Uterus (tissue), 3 donors: ENCODE measurements at regions not wholly inside any gene's neighbourhood (a gene's known extent, or its start where the extent isn't known, plus 50 kb on each side); places are given as distances from the start of the nearest gene placed in this dataset.

Source experiments
- DNase-seq, 2 donors: peaks; one replicate each; pipeline ENCODE4 v3.0.0-alpha.2; 2019 to 2020
- H3K27ac ChIP-seq, 2 donors: fragments of 200-600 bp; sonication (generic); 1 replicate in 1 of 2; 2 replicates in 1 of 2; pipeline ENCODE4 v1.5.1; 2016 to 2018
- H3K27me3 ChIP-seq, 2 donors: fragments of 200-600 bp; sonication (generic); one replicate each; pipeline ENCODE4 v1.5.1; 2018 to 2019; ENCODE audit warnings: control low read depth in 1 of 2
- H3K36me3 ChIP-seq, 2 donors: fragments of 200-600 bp; sonication (generic); one replicate each; pipeline ENCODE4 v1.5.1; 2019; ENCODE audit warnings: control low read depth in 1 of 2
- H3K4me1 ChIP-seq, 2 donors: fragments of 200-600 bp; sonication (generic); one replicate each; pipeline ENCODE4 v1.5.1; 2018 to 2019; ENCODE audit warnings: control low read depth in 1 of 2
- H3K4me3 ChIP-seq, 2 donors: fragments of 200-600 bp; sonication (generic); 1 replicate in 1 of 2; 2 replicates in 1 of 2; pipeline ENCODE4 v1.5.1; 2018 to 2019; ENCODE audit warnings: mild to moderate bottlenecking in 1 of 2
- H3K9me3 ChIP-seq, 2 donors: fragments of 200-600 bp; sonication (generic); one replicate each; pipeline ENCODE4 v1.5.1; 2019; ENCODE audit warnings: control low read depth in 1 of 2
- CTCF ChIP-seq, 4 experiments: fragments of 200-600 bp in 2 of 4; fragments of 450-650 bp in 2 of 4; sonication (generic) in 2 of 4; IDR thresholded peaks; one replicate each; pipeline ENCODE4 v1.5.1; 2016 to 2019; ENCODE audit warnings: antibody characterized with exemption in 4 of 4, mild to moderate bottlenecking in 2 of 4, moderate library complexity in 1 of 4
- POLR2A ChIP-seq, 2 donors: fragments of 450-650 bp; IDR thresholded peaks; one replicate each; pipeline ENCODE4 v1.6.1; 2016; ENCODE audit warnings: antibody characterized with exemption in 2 of 2, mild to moderate bottlenecking in 1 of 2, moderate library complexity in 1 of 2
- intact Hi-C: fragments of 100-400 bp; cut with DNase I; formaldehyde crosslinking; loops from one replicate; pipeline ENCODE4 v1.15.1; 2023; ENCODE audit warnings: low total_unique reads
- donor health status: DM: yes; HTN: yes; CAD: no.

GRCh38 chr1:101136271-101136670 is 100.5 kb upstream of the S1PR1 start:
- intact Hi-C loops = no loop called here
- TF ChIP-seq POLR2A (IDR thresholded peaks at IDR 0.05) (no peak), CTCF (IDR thresholded peaks at IDR 0.05) (no peak)
- DNase-seq = no peak
- no peaks in the 10 kb centered on the region for H3K27me3 ChIP-seq
- H3K9me3 ChIP-seq = no peaks in the 10 kb centered on the region
- no peaks in the 10 kb centered on the region for H3K4me1 ChIP-seq
- H3K4me3 ChIP-seq = no peak overlapping the region
- no peaks in the 10 kb centered on the region for H3K36me3 ChIP-seq
- no peak overlapping the region for H3K27ac ChIP-seq

- DNase-seq = no peak
- no peak overlapping the region for H3K4me3 ChIP-seq
- no peaks in the 10 kb centered on the region for H3K4me1 ChIP-seq
- no peak overlapping the region for H3K27ac ChIP-seq
- intact Hi-C loops = no loop called here
- no peaks in the 10 kb centered on the region for H3K27me3 ChIP-seq
- TF ChIP-seq POLR2A (IDR thresholded peaks at IDR 0.05) (no peak), CTCF (IDR thresholded peaks at IDR 0.05) (no peak)
- H3K9me3 ChIP-seq = no peaks in the 10 kb centered on the region
- H3K36me3 ChIP-seq = no peaks in the 10 kb centered on the region
Observed at GRCh38 chr1:101135526-101135925, 101.3 kb upstream of the S1PR1 start.

GRCh38 chr1:101131239-101131843 is 105.5 kb upstream of the S1PR1 start:
- Histone ChIP-seq H3K4me3 (no peak overlapping the region), H3K27ac (no peak overlapping the region), H3K4me1 (no peaks in the 10 kb centered on the region), H3K27me3 (no peaks in the 10 kb centered on the region), H3K9me3 (no peaks in the 10 kb centered on the region), H3K36me3 (no peaks in the 10 kb centered on the region)
- intact Hi-C loops = no loop called here
- TF ChIP-seq POLR2A (IDR thresholded peaks at IDR 0.05) = no peak
- no peak for TF ChIP-seq CTCF (IDR thresholded peaks at IDR 0.05)
- DNase-seq = no peak

GRCh38 chr1:101130673-101131072 is 105.1 kb upstream of the DPH5 start:
- Histone ChIP-seq H3K9me3 (no peaks in the 10 kb centered on the region), H3K27me3 (no peaks in the 10 kb centered on the region), H3K27ac (no peak overlapping the region), H3K36me3 (no peaks in the 10 kb centered on the region), H3K4me3 (no peak overlapping the region), H3K4me1 (no peaks in the 10 kb centered on the region)
- TF ChIP-seq CTCF (IDR thresholded peaks at IDR 0.05) (no peak), POLR2A (IDR thresholded peaks at IDR 0.05) (no peak)
- intact Hi-C loops = no loop called here
- DNase-seq = no peak

GRCh38 chr1:101128846-101129245 is 103.3 kb upstream of the DPH5 start:
- no peaks in the 10 kb centered on the region for H3K9me3 ChIP-seq
- TF ChIP-seq CTCF (IDR thresholded peaks at IDR 0.05) (no peak), POLR2A (IDR thresholded peaks at IDR 0.05) (no peak)
- no peak overlapping the region for H3K4me3 ChIP-seq
- H3K27me3 ChIP-seq = no peaks in the 10 kb centered on the region
- H3K4me1 ChIP-seq = no peaks in the 10 kb centered on the region
- no peak for DNase-seq
- intact Hi-C loops = no loop called here
- H3K36me3 ChIP-seq = no peaks in the 10 kb centered on the region
- H3K27ac ChIP-seq = no peak overlapping the region
